ENCODE measurements at regions not wholly inside any gene's neighbourhood (a gene's known extent, or its start where the extent isn't known, plus 50 kb on each side); places are given as distances from the start of the nearest gene placed in this dataset.

GRCh38 chr10:120702032-120702431 lies 149.1 kb upstream of the WDR11 start:
- no peaks in the 10 kb centered on the region for H4K20me1 ChIP-seq (ENCODE audit: insufficient read depth, low read length)
- H3K36me3 ChIP-seq (replicated peaks; ENCODE audit: low read depth, low read length), result no peaks in the 10 kb centered on the region
- no peak overlapping the region for H3K27ac ChIP-seq (ENCODE audit: low read length)
- no peak overlapping the region for H3K4me3 ChIP-seq (ENCODE audit: low read length)
- no peak overlapping the region for H3K4me2 ChIP-seq (ENCODE audit: low read length)
- H2AFZ ChIP-seq (ENCODE audit: low read depth, low read length), result no peak overlapping the region
- no peaks in the 10 kb centered on the region for H3K27me3 ChIP-seq (ENCODE audit: low read depth, low read length)
- H3K4me1 ChIP-seq (ENCODE audit: low read length), result no peaks in the 10 kb centered on the region
- no peak overlapping the region for H3K9ac ChIP-seq (ENCODE audit: low read length)
- TF ChIP-seq EZH2phosphoT487 (IDR thresholded peaks at IDR 0.05; ENCODE audit: low read depth), result no peak
- TF ChIP-seq CTCF (IDR thresholded peaks at IDR 0.05; ENCODE audit: low read depth, low read length), result no peak
- H3K9me3 ChIP-seq (ENCODE audit: insufficient read depth, low read length), result no peaks in the 10 kb centered on the region; the same call in 1 of the 2 replicates
- no peaks in the 10 kb centered on the region for H3K79me2 ChIP-seq (ENCODE audit: low read length)

GRCh38 chr10:120705309-120705708 lies 145.9 kb upstream of the WDR11 start:
- TF ChIP-seq CTCF (IDR thresholded peaks at IDR 0.05; ENCODE audit: low read depth, low read length), result no peak
- TF ChIP-seq EZH2phosphoT487 (IDR thresholded peaks at IDR 0.05; ENCODE audit: low read depth), result no peak
- H4K20me1 ChIP-seq (ENCODE audit: insufficient read depth, low read length), result no peaks in the 10 kb centered on the region
- no peak overlapping the region for H3K4me2 ChIP-seq (ENCODE audit: low read length)
- H3K27me3 ChIP-seq (ENCODE audit: low read depth, low read length), result no peaks in the 10 kb centered on the region
- no peak overlapping the region for H3K27ac ChIP-seq (ENCODE audit: low read length)
- H3K79me2 ChIP-seq (ENCODE audit: low read length), result no peaks in the 10 kb centered on the region
- H3K9me3 ChIP-seq (ENCODE audit: insufficient read depth, low read length), result no peaks in the 10 kb centered on the region
- H3K9ac ChIP-seq (ENCODE audit: low read length), result no peak overlapping the region
- H3K4me1 ChIP-seq (ENCODE audit: low read length), result no peaks in the 10 kb centered on the region
- no peak overlapping the region for H3K4me3 ChIP-seq (ENCODE audit: low read length)
- H2AFZ ChIP-seq (ENCODE audit: low read depth, low read length), result no peak overlapping the region
- no peaks in the 10 kb centered on the region for H3K36me3 ChIP-seq (replicated peaks; ENCODE audit: low read depth, low read length)

- Histone ChIP-seq H3K9me3 (ENCODE audit: insufficient read depth, low read length) (no peaks in the 10 kb centered on the region), H2AFZ (ENCODE audit: low read depth, low read length) (no peak overlapping the region), H4K20me1 (ENCODE audit: insufficient read depth, low read length) (no peaks in the 10 kb centered on the region), H3K4me3 (ENCODE audit: low read length) (no peak overlapping the region), H3K4me2 (ENCODE audit: low read length) (no peak overlapping the region), H3K27me3 (ENCODE audit: low read depth, low read length) (no peaks in the 10 kb centered on the region), H3K79me2 (ENCODE audit: low read length) (no peaks in the 10 kb centered on the region), H3K36me3 (replicated peaks; ENCODE audit: low read depth, low read length) (no peaks in the 10 kb centered on the region), H3K9ac (ENCODE audit: low read length) (no peak overlapping the region), H3K27ac (ENCODE audit: low read length) (no peak overlapping the region), H3K4me1 (ENCODE audit: low read length) (no peaks in the 10 kb centered on the region)
- TF ChIP-seq CTCF (IDR thresholded peaks at IDR 0.05; ENCODE audit: low read depth, low read length), result no peak
- TF ChIP-seq EZH2phosphoT487 (IDR thresholded peaks at IDR 0.05; ENCODE audit: low read depth), result no peak
Observed at GRCh38 chr10:120710076-120710475, 141.1 kb upstream of the WDR11 start.

GRCh38 chr10:120711860-120712259 lies 139.3 kb upstream of the WDR11 start:
- Histone ChIP-seq H2AFZ (ENCODE audit: low read depth, low read length) (no peak overlapping the region), H3K79me2 (ENCODE audit: low read length) (no peaks in the 10 kb centered on the region), H3K9me3 (ENCODE audit: insufficient read depth, low read length) (no peaks in the 10 kb centered on the region), H4K20me1 (ENCODE audit: insufficient read depth, low read length) (no peaks in the 10 kb centered on the region), H3K27ac (ENCODE audit: low read length) (no peak overlapping the region), H3K36me3 (replicated peaks; ENCODE audit: low read depth, low read length) (no peaks in the 10 kb centered on the region), H3K4me1 (ENCODE audit: low read length) (no peaks in the 10 kb centered on the region), H3K9ac (ENCODE audit: low read length) (no peak overlapping the region), H3K4me3 (ENCODE audit: low read length) (no peak overlapping the region), H3K27me3 (ENCODE audit: low read depth, low read length) (no peaks in the 10 kb centered on the region), H3K4me2 (ENCODE audit: low read length) (no peak overlapping the region)
- TF ChIP-seq EZH2phosphoT487 (IDR thresholded peaks at IDR 0.05; ENCODE audit: low read depth) (no peak), CTCF (IDR thresholded peaks at IDR 0.05; ENCODE audit: low read depth, low read length) (no peak)
